Lung (tissue), 11 donors: ENCODE measurements at regions not wholly inside any gene's neighbourhood (a gene's known extent, or its start where the extent isn't known, plus 50 kb on each side); places are given as distances from the start of the nearest gene placed in this dataset.

Experiments used
- ATAC-seq: fragments of 200-7000 bp; cut with Tn5 transposase; one replicate; pipeline ENCODE4 v1.9.1; 2020; ENCODE audit warnings: moderate number of reproducible peaks; ENCODE audit not compliant: insufficient read depth, low FRiP score
- DNase-seq, 3 donors: peaks; one replicate each; pipeline ENCODE4 v3.0.0-alpha.2; 2013 to 2017
- H3K27ac ChIP-seq, 2 donors: one replicate each; pipeline ENCODE4 v1.5.1; 2013; ENCODE audit warnings: mild to moderate bottlenecking in 2 of 2, moderate library complexity in 2 of 2, control low read depth in 1 of 2, inconsistent platforms in 1 of 2, low read depth in 1 of 2, low read length in 1 of 2
- H3K27me3 ChIP-seq, 3 donors: one replicate each; pipeline ENCODE4 v1.5.1; 2013; ENCODE audit warnings: low read length in 2 of 3; ENCODE audit not compliant: control insufficient read depth in 3 of 3, insufficient read depth in 3 of 3
- H3K36me3 ChIP-seq, 4 donors: one replicate each; pipeline ENCODE4 v1.5.1; 2013; ENCODE audit warnings: low read length in 4 of 4, mild to moderate bottlenecking in 1 of 4, moderate library complexity in 1 of 4; ENCODE audit not compliant: control insufficient read depth in 4 of 4, insufficient read depth in 4 of 4
- H3K4me1 ChIP-seq, 5 donors: one replicate each; pipeline ENCODE4 v1.5.1; 2013; ENCODE audit warnings: low read length in 5 of 5, mild to moderate bottlenecking in 2 of 5, moderate library complexity in 1 of 5; ENCODE audit not compliant: control insufficient read depth in 5 of 5, insufficient read depth in 5 of 5
- H3K4me3 ChIP-seq: one replicate; pipeline ENCODE4 v1.5.1; 2013; ENCODE audit warnings: mild to moderate bottlenecking, control low read depth, moderate library complexity
- H3K9ac ChIP-seq, 2 donors: one replicate each; pipeline ENCODE4 v1.5.1; 2013; ENCODE audit warnings: low read length in 2 of 2, control low read depth in 1 of 2; ENCODE audit not compliant: insufficient read depth in 1 of 2
- H3K9me3 ChIP-seq, 4 donors: one replicate each; pipeline ENCODE4 v1.5.1; 2013; ENCODE audit warnings: low read length in 3 of 4, mild to moderate bottlenecking in 1 of 4, moderate library complexity in 1 of 4; ENCODE audit not compliant: control insufficient read depth in 4 of 4, insufficient read depth in 3 of 4
- WGBS, 2 donors: extraction: QIAGEN DNeasy Blood & Tissue Kit; methylation state at CpG; one replicate each; pipeline ENCODE4 v1.1.7; 2013; 5-methylcytosine and 5-hydroxymethylcytosine counted together
- TF ChIP-seq, protein P1 (sequence below): IDR thresholded peaks from 2 replicates; pipeline ENCODE4 v1.5.1; 2012; ENCODE audit warnings: mild to moderate bottlenecking; ENCODE audit errors: control extremely low read depth, extremely low read depth
- donor health status: control.
- donor health status: control.
- donor health status: Bipolar disorder and iron deficiency.
- donor health status: healthy.
- donor health status: DM: yes; HTN: yes; CAD: no.

GRCh38 chr12:28135801-28136439, 54.3 kb upstream of the CCDC91 start:
- TF ChIP-seq, protein P1, sequence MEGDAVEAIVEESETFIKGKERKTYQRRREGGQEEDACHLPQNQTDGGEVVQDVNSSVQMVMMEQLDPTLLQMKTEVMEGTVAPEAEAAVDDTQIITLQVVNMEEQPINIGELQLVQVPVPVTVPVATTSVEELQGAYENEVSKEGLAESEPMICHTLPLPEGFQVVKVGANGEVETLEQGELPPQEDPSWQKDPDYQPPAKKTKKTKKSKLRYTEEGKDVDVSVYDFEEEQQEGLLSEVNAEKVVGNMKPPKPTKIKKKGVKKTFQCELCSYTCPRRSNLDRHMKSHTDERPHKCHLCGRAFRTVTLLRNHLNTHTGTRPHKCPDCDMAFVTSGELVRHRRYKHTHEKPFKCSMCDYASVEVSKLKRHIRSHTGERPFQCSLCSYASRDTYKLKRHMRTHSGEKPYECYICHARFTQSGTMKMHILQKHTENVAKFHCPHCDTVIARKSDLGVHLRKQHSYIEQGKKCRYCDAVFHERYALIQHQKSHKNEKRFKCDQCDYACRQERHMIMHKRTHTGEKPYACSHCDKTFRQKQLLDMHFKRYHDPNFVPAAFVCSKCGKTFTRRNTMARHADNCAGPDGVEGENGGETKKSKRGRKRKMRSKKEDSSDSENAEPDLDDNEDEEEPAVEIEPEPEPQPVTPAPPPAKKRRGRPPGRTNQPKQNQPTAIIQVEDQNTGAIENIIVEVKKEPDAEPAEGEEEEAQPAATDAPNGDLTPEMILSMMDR: no peak
- 63 to 100% methylated on average over 2 of the region's 2 CpGs for WGBS, 2 donors

DNA sequence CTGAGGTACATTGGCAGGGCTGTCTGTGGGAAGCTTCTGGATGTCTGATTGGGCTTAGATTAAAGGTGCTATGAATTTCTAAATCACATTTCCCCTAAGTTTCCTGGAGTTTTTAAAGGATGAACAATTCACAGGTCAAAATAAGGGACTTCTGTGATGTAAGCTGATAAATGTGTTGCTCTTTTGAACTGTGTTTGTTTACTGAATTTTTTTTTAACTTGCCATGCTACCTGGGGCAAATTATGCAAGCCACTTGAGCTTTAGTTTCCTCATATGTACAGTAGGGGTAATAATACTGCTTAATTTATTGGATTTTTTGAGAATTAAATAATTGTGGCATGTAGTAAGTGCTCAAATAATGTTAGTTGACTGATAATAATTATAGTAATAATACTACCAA, 52.8 kb upstream of the CCDC91 start:
- H3K9ac ChIP-seq: no peak overlapping the region
- no peak overlapping the region for H3K27ac ChIP-seq
- no peak for ATAC-seq
- TF ChIP-seq, protein P1: no peak
- H3K9me3 ChIP-seq: no peaks in the 10 kb centered on the region
- no peaks in the 10 kb centered on the region for H3K36me3 ChIP-seq
- H3K27me3 ChIP-seq: no peaks in the 10 kb centered on the region
- H3K4me1 ChIP-seq: no peaks in the 10 kb centered on the region
- DNase-seq: no peak
- no peak overlapping the region for H3K4me3 ChIP-seq

More at GRCh38 chr12:28135801-28136439, 54.3 kb upstream of the CCDC91 start:
- no peaks in the 10 kb centered on the region for H3K9me3 ChIP-seq
- H3K9ac ChIP-seq: no peak overlapping the region
- no peak overlapping the region for H3K4me3 ChIP-seq
- no peaks in the 10 kb centered on the region for H3K4me1 ChIP-seq
- ATAC-seq (no peak), DNase-seq (no peak)
- H3K27me3 ChIP-seq: no peaks in the 10 kb centered on the region
- no peak overlapping the region for H3K27ac ChIP-seq
- H3K36me3 ChIP-seq: no peaks in the 10 kb centered on the region

DNA sequence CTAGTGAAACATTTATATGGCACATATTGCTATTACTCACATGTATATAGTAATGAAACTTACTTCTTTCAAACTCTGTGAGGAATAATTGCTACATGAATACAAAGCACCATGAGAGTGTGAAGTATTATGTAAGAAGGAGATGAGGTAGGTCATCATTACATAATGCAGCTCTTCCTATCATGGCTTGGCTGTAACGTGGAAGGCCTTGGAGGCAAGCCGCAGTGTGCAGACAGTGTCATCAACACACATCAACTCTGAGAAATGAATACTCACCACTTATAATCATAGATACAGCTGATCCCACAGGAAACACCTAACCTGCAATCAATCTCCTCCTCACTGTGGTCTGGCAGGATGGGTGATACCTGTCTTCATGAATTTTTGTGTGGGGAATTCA, 49.9 kb upstream of the CCDC91 start:
- no peak overlapping the region for H3K9ac ChIP-seq
- no peak overlapping the region for H3K4me3 ChIP-seq
- H3K36me3 ChIP-seq: no peaks in the 10 kb centered on the region
- H3K9me3 ChIP-seq: no peaks in the 10 kb centered on the region
- no peaks in the 10 kb centered on the region for H3K4me1 ChIP-seq
- TF ChIP-seq, protein P1: no peak
- no peaks in the 10 kb centered on the region for H3K27me3 ChIP-seq
- DNase-seq (no peak), ATAC-seq (no peak)
- H3K27ac ChIP-seq: no peak overlapping the region
- WGBS, 2 donors: 79 to 86% methylated on average over 2 of the region's 2 CpGs
